ENCODE measurements at regions not wholly inside any gene's neighbourhood (a gene's known extent, or its start where the extent isn't known, plus 50 kb on each side); places are given as distances from the start of the nearest gene placed in this dataset.
"Not testable (repeated sequence)": the region's sequence is repeated elsewhere in the genome, so short reads cannot be mapped to it uniquely, and the experiment has no call there.

GRCh38 chr5:142233083-142234032, 91.5 kb downstream of the SPRY4 start:
- no peak overlapping the region for H3K4me2 ChIP-seq (ENCODE audit: low read length)
- no peak overlapping the region for H3K4me3 ChIP-seq (ENCODE audit: insufficient read depth, low read depth, low read length)
- peaks cover 10% of the 10 kb centered on the region for H3K4me1 ChIP-seq (ENCODE audit: insufficient read depth, low read length)
- Mint-ChIP-seq H3K9me3 (ENCODE audit: unreplicated experiment) (peaks cover 2% of the 10 kb centered on the region), H3K4me3 (ENCODE audit: unreplicated experiment) (no peak overlapping the region), H3K4me1 (ENCODE audit: low read depth, unreplicated experiment) (peaks cover 10% of the 10 kb centered on the region), H3K27me3 (ENCODE audit: low read depth, unreplicated experiment) (peaks cover 12% of the 10 kb centered on the region), H3K36me3 (ENCODE audit: low read depth, unreplicated experiment) (no peaks in the 10 kb centered on the region), H3K27ac (ENCODE audit: unreplicated experiment) (no peak overlapping the region)
- no peak overlapping the region for H3K27ac ChIP-seq (ENCODE audit: low read depth, low read length)
- H3K79me2 ChIP-seq (ENCODE audit: insufficient read depth, low read length), result no peaks in the 10 kb centered on the region
- no peak for DNase-seq (ENCODE audit: low read depth)
- H2AFZ ChIP-seq (ENCODE audit: low read depth, low read length), result no peak overlapping the region
- no peak for TF ChIP-seq EZH2 (IDR thresholded peaks at IDR 0.05; ENCODE audit: insufficient read depth, low read length)
- no peak for TF ChIP-seq CTCF (IDR thresholded peaks at IDR 0.05; ENCODE audit: insufficient read depth, low read depth, low read length)
- H3K36me3 ChIP-seq (ENCODE audit: insufficient read depth, low read length), result no peaks in the 10 kb centered on the region
- no peaks in the 10 kb centered on the region for H3K9me3 ChIP-seq (ENCODE audit: insufficient read depth, low read depth, low read length)
- no peak overlapping the region for H3K9ac ChIP-seq (ENCODE audit: low read length)
- no peaks in the 10 kb centered on the region for H4K20me1 ChIP-seq (ENCODE audit: insufficient read depth, low read length)
- no peak for FAIRE-seq
- H3K27me3 ChIP-seq (ENCODE audit: insufficient read depth, low read length), result no peaks in the 10 kb centered on the region

DNA sequence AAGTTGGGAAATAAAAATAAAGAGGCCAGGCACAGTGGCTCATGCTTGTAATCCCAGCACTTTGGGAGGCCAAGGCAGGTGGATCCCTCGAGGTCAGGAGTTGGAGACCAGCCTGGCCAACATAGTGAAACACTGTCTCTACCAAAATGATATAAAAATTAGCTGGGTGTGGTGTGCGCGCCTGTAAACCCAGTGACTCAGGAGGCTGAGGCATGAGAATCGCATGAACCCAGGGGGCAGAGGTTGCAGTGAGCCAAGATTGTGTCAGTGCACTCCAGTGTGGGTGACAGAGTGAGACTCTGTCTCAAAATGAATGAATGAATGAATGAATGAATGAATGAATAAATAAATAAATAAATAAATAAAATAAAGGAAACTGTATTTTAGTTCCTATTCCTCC, 93.9 kb downstream of the SPRY4 start:
- not testable (repeated sequence) for H3K4me2 ChIP-seq (ENCODE audit: low read length); DNase-seq (ENCODE audit: low read depth); H3K36me3 ChIP-seq (ENCODE audit: insufficient read depth, low read length); H3K9me3 Mint-ChIP-seq (ENCODE audit: unreplicated experiment); H3K9ac ChIP-seq (ENCODE audit: low read length); H3K4me3 Mint-ChIP-seq (ENCODE audit: unreplicated experiment); H4K20me1 ChIP-seq (ENCODE audit: insufficient read depth, low read length); H3K27ac Mint-ChIP-seq (ENCODE audit: unreplicated experiment); H3K27me3 ChIP-seq (ENCODE audit: insufficient read depth, low read length); H2AFZ ChIP-seq (ENCODE audit: low read depth, low read length); H3K4me3 ChIP-seq (ENCODE audit: insufficient read depth, low read depth, low read length); H3K36me3 Mint-ChIP-seq (ENCODE audit: low read depth, unreplicated experiment); FAIRE-seq; H3K79me2 ChIP-seq (ENCODE audit: insufficient read depth, low read length); H3K27ac ChIP-seq (ENCODE audit: low read depth, low read length); H3K9me3 ChIP-seq (ENCODE audit: insufficient read depth, low read depth, low read length); H3K4me1 Mint-ChIP-seq (ENCODE audit: low read depth, unreplicated experiment)
- peaks cover 10% of the 10 kb centered on the region for H3K27me3 Mint-ChIP-seq (ENCODE audit: low read depth, unreplicated experiment)
- H3K4me1 ChIP-seq (ENCODE audit: insufficient read depth, low read length), result peaks cover 10% of the 10 kb centered on the region

DNA sequence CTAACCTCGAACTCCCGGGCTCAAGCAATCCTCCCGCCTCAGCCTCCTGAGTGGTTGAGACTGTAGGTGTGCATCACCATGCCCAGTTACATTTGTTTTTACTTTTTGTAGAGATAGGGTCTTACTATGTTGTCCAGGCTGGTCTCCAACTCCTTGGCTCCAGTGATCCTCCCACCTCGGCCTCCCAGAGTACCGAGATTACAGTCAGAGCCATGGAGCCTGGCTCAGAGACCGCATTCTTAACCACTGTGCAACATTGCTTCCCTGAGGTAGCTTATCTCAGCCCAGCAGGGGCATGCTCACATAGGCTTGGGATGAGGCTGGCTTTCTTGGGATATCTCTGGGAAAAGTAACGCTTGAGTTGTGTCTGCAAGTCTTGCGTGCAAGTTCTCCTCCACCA, 99.7 kb downstream of the SPRY4 start:
- no peak overlapping the region for H3K27ac ChIP-seq (ENCODE audit: low read depth, low read length)
- H3K4me1 Mint-ChIP-seq (ENCODE audit: low read depth, unreplicated experiment), result peaks cover 7% of the 10 kb centered on the region
- H3K27ac Mint-ChIP-seq (ENCODE audit: unreplicated experiment), result no peak overlapping the region
- H3K36me3 Mint-ChIP-seq (ENCODE audit: low read depth, unreplicated experiment), result no peaks in the 10 kb centered on the region
- H3K9me3 Mint-ChIP-seq (ENCODE audit: unreplicated experiment), result no peaks in the 10 kb centered on the region
- H3K79me2 ChIP-seq (ENCODE audit: insufficient read depth, low read length), result no peaks in the 10 kb centered on the region
- H3K27me3 ChIP-seq (ENCODE audit: insufficient read depth, low read length), result peaks cover 9% of the 10 kb centered on the region
- DNase-seq (ENCODE audit: low read depth) (no peak), FAIRE-seq (no peak)
- H3K27me3 Mint-ChIP-seq (ENCODE audit: low read depth, unreplicated experiment), result peaks cover 6% of the 10 kb centered on the region
- H3K4me3 ChIP-seq (ENCODE audit: insufficient read depth, low read depth, low read length), result no peak overlapping the region
- no peaks in the 10 kb centered on the region for H4K20me1 ChIP-seq (ENCODE audit: insufficient read depth, low read length)
- no peak overlapping the region for H2AFZ ChIP-seq (ENCODE audit: low read depth, low read length)
- no peak for TF ChIP-seq EZH2 (IDR thresholded peaks at IDR 0.05; ENCODE audit: insufficient read depth, low read length)
- no peak for TF ChIP-seq CTCF (IDR thresholded peaks at IDR 0.05; ENCODE audit: insufficient read depth, low read depth, low read length)
- peaks cover 6% of the 10 kb centered on the region for H3K4me1 ChIP-seq (ENCODE audit: insufficient read depth, low read length)
- no peak overlapping the region for H3K4me3 Mint-ChIP-seq (ENCODE audit: unreplicated experiment)
- no peaks in the 10 kb centered on the region for H3K36me3 ChIP-seq (ENCODE audit: insufficient read depth, low read length)
- no peak overlapping the region for H3K9ac ChIP-seq (ENCODE audit: low read length)
- H3K9me3 ChIP-seq (ENCODE audit: insufficient read depth, low read depth, low read length), result no peaks in the 10 kb centered on the region
- no peak overlapping the region for H3K4me2 ChIP-seq (ENCODE audit: low read length)
